Testis (tissue), 2 donors: ENCODE measurements at regions not wholly inside any gene's neighbourhood (a gene's known extent, or its start where the extent isn't known, plus 50 kb on each side); places are given as distances from the start of the nearest gene placed in this dataset.

Experiments
- DNase-seq: peaks from one replicate; pipeline ENCODE4 v3.0.0-alpha.2; 2019
- H3K27ac ChIP-seq, 2 donors: fragments of 200-600 bp; sonication (generic); one replicate each; pipeline ENCODE4 v1.5.1; 2019
- H3K27me3 ChIP-seq: fragments of 200-600 bp; sonication (generic); one replicate; pipeline ENCODE4 v1.5.1; 2019
- H3K36me3 ChIP-seq: fragments of 200-600 bp; sonication (generic); one replicate; pipeline ENCODE4 v1.5.1; 2017; ENCODE audit warnings: low read depth; ENCODE audit errors: missing control alignments
- H3K4me1 ChIP-seq: fragments of 200-600 bp; sonication (generic); one replicate; pipeline ENCODE4 v1.5.1; 2019
- H3K4me3 ChIP-seq, 2 donors: fragments of 200-600 bp; sonication (generic); one replicate each; pipeline ENCODE4 v1.5.1; 2017 to 2019
- H3K9me3 ChIP-seq: fragments of 200-600 bp; sonication (generic); one replicate; pipeline ENCODE4 v1.5.1; 2017
- POLR2A ChIP-seq: fragments of 450-650 bp; IDR thresholded peaks from one replicate; pipeline ENCODE4 v1.6.1; 2017; ENCODE audit warnings: antibody characterized with exemption, mild to moderate bottlenecking, moderate library complexity
- WGBS, 2 donors: methylation state at CpG; one replicate each; pipeline ENCODE4 v1.1.5; 2018; 5-methylcytosine and 5-hydroxymethylcytosine counted together
- intact Hi-C: fragments of 100-400 bp; cut with DNase I; formaldehyde crosslinking; loops from one replicate; pipeline ENCODE4 v1.15.1; 2023; ENCODE audit warnings: low total_unique reads
- TF ChIP-seq, protein P1 (sequence below), 3 experiments: fragments of 450-650 bp in 2 of 3; fragments of 200-600 bp in 1 of 3; sonication (generic) in 1 of 3; IDR thresholded peaks; one replicate each; pipeline ENCODE4 v1.5.1; 2016 to 2019; ENCODE audit warnings: antibody characterized with exemption in 3 of 3, mild to moderate bottlenecking in 2 of 3, moderate library complexity in 1 of 3

DNA sequence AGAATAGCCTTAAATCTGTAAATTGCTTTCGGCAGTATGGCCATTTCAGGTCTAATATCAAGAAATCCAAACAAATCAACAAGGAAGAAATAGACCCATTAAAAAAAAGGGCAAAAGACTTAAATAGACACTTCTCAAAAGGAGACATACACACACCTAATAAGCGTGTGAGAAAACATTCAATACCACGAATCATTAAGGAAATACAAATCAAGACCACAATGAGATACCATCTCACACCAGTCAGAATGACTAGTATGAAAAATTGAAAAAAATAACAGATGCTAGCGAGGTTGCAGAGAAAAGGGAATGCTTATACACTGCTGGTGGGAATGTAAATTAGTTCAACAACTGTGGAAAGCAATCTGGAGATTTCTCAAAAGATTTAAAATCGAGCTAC lies 243.2 kb downstream of the DSEL start:
- DNase-seq, result no peak
- intact Hi-C loops, result no loop called here
- no peak overlapping the region for H3K4me3 ChIP-seq
- TF ChIP-seq, protein P1, sequence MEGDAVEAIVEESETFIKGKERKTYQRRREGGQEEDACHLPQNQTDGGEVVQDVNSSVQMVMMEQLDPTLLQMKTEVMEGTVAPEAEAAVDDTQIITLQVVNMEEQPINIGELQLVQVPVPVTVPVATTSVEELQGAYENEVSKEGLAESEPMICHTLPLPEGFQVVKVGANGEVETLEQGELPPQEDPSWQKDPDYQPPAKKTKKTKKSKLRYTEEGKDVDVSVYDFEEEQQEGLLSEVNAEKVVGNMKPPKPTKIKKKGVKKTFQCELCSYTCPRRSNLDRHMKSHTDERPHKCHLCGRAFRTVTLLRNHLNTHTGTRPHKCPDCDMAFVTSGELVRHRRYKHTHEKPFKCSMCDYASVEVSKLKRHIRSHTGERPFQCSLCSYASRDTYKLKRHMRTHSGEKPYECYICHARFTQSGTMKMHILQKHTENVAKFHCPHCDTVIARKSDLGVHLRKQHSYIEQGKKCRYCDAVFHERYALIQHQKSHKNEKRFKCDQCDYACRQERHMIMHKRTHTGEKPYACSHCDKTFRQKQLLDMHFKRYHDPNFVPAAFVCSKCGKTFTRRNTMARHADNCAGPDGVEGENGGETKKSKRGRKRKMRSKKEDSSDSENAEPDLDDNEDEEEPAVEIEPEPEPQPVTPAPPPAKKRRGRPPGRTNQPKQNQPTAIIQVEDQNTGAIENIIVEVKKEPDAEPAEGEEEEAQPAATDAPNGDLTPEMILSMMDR (IDR thresholded peaks at IDR 0.05), result no peak
- no peak for TF ChIP-seq POLR2A
- WGBS, 2 donors, result 70 to 75% methylated on average over 5 of the region's 5 CpGs
- no peaks in the 10 kb centered on the region for H3K4me1 ChIP-seq
- no peak overlapping the region for H3K27ac ChIP-seq
- H3K27me3 ChIP-seq, result no peaks in the 10 kb centered on the region
- no peaks in the 10 kb centered on the region for H3K9me3 ChIP-seq
- H3K36me3 ChIP-seq, result no peaks in the 10 kb centered on the region

DNA sequence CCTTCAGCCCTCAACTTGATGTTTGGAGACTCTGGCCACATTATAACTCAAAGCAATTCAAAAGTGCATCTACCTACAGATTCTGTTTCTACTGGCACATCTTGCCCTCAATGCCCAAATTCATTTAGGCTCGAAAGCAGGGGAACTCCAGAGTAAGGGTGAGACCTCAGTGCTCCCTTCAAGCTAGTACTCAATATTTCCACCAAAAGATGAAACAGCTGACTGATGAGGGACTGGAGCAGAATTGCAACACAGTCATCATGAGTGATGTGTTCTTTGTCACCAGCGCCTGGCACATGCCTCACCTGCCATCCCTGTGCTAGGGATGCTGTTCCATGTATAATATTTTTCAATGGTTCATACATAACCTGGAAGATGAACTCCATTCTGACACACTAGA lies 247.3 kb downstream of the DSEL start:
- no peak for TF ChIP-seq POLR2A
- TF ChIP-seq, protein P1 (IDR thresholded peaks at IDR 0.05), result no peak
- Histone ChIP-seq H3K36me3 (no peaks in the 10 kb centered on the region), H3K9me3 (no peaks in the 10 kb centered on the region), H3K27ac (no peak overlapping the region), H3K4me1 (peaks cover 2% of the 10 kb centered on the region), H3K4me3 (no peak overlapping the region), H3K27me3 (no peaks in the 10 kb centered on the region)
- intact Hi-C loops, result no loop called here
- WGBS, 2 donors, result 88 to 90% methylated on average over 2 of the region's 2 CpGs
- DNase-seq, result no peak

DNA sequence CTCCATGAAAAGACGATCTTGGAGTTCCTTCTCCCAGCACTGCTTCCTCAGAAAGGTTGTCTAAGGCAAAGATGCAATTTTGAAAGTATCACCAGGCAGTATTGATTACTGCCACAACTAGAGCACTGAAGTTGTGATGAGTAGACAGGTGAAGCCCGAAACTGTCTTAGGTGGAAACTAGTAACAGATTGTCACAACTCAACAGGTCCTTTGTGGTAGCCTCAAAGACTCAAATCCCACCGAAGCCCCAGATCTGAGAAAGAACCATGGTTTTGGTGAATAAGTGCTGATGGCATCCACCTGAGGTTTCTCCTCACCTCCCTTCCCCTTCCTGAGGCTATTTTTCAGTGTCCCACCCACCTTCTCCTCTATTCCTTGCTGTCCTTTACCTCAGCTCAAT lies 248.0 kb downstream of the DSEL start:
- 93% methylated on average over 3 of the region's 3 CpGs for WGBS, 2 donors
- Histone ChIP-seq H3K27me3 (no peaks in the 10 kb centered on the region), H3K4me3 (no peak overlapping the region), H3K27ac (no peak overlapping the region), H3K36me3 (no peaks in the 10 kb centered on the region), H3K9me3 (no peaks in the 10 kb centered on the region), H3K4me1 (peaks cover 2% of the 10 kb centered on the region)
- no peak for DNase-seq
- intact Hi-C loops, result no loop called here
- TF ChIP-seq POLR2A, result no peak
- TF ChIP-seq, protein P1 (IDR thresholded peaks at IDR 0.05), result no peak

DNA sequence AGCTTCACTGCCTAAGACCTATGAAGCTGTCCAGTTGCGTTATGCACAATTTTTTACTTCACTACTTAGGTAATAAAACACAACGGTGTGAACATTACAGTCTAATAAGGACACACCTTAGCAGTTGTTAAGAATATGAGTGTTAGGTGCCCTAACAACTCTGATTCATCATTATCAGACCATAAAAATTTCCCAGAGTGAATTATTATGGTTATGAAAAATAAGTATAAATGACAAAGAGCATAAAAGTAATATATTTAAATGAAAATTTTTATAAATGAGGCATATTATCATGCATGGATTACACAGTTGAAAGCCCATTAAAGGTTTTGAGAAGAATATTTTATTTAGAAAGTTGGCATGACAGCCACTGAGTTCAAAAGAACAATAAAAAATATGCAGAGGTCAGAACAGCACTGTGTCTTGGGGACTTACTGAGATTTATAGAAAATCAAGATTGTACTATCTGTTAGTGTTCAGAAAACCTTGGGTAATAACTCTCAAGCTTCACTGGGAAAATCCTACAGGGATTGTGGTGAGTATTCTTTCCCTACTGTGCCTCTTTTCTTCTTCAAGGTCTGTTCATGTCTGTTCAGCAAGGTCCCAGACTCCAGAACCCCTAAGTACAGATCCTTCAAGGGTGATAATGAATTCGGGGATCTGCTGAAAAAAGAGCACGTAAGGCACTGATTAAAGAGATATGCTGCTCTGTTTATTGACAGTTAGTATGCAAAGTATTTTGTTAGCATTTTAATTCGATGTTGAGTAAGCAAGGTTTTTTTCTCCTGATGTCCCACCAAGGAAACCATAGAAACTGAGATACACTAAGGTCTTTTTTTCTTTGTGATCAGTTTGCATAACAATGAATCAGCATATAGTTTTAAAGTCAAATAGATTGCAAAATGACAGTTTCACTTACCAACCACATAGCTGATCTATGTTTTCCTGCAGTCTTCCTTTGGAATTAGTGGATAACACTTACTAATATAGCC lies 250.0 kb downstream of the DSEL start:
- intact Hi-C loops, result no loop called here
- Histone ChIP-seq H3K27ac (peak overlapping the region in 1 of 2 donors; percentile 46), H3K4me3 (no peak overlapping the region), H3K27me3 (no peaks in the 10 kb centered on the region), H3K9me3 (no peaks in the 10 kb centered on the region), H3K4me1 (peaks cover 2% of the 10 kb centered on the region), H3K36me3 (no peaks in the 10 kb centered on the region)
- DNase-seq, result no peak
- no peak for TF ChIP-seq POLR2A
- TF ChIP-seq, protein P1 (IDR thresholded peaks at IDR 0.05), result no peak
- 29 to 49% methylated on average over 5 of the region's 5 CpGs for WGBS, 2 donors
